Keratinocyte (primary cell): ENCODE measurements at regions not wholly inside any gene's neighbourhood (a gene's known extent, or its start where the extent isn't known, plus 50 kb on each side); places are given as distances from the start of the nearest gene placed in this dataset.

Source experiments
- DNase-seq: peaks from one replicate; pipeline ENCODE4 v3.0.0-alpha.2; 2011; ENCODE audit warnings: low read depth, missing footprints, low spot score
- FAIRE-seq: peaks from 2 replicates; lab custom pipeline; 2011; peaks lifted over from hg19 to GRCh38; lab: Jason Lieb, UNC
- H2AFZ ChIP-seq: 2 replicates; pipeline ENCODE4 v1.6.0; 2012; ENCODE audit warnings: low read length, control low read depth, inconsistent platforms; ENCODE audit not compliant: control insufficient read depth
- H3K27ac ChIP-seq: 2 replicates; pipeline ENCODE4 v1.5.1; 2011; ENCODE audit warnings: low read length; ENCODE audit not compliant: control insufficient read depth, insufficient read depth
- H3K27me3 ChIP-seq: 3 replicates; pipeline ENCODE4 v1.6.0; 2011; ENCODE audit warnings: low read length; ENCODE audit not compliant: control insufficient read depth, insufficient read depth; ENCODE audit errors: extremely low read depth
- H3K36me3 ChIP-seq, 2 experiments: 2 replicates in 1 of 2; 3 replicates in 1 of 2; pipeline ENCODE4 v1.5.1; 2011; ENCODE audit warnings: low read length in 2 of 2, mild to moderate bottlenecking in 1 of 2; ENCODE audit not compliant: control insufficient read depth in 2 of 2, insufficient read depth in 2 of 2; ENCODE audit errors: extremely low read depth in 1 of 2
- H3K4me1 ChIP-seq: 3 replicates; pipeline ENCODE4 v1.5.1; 2011; ENCODE audit warnings: low read length; ENCODE audit not compliant: control insufficient read depth, insufficient read depth; ENCODE audit errors: extremely low read depth
- H3K4me2 ChIP-seq: 3 replicates; pipeline ENCODE4 v1.6.0; 2011; ENCODE audit warnings: low read depth, low read length; ENCODE audit not compliant: control insufficient read depth, insufficient read depth; ENCODE audit errors: extremely low read depth
- H3K4me3 ChIP-seq, 3 experiments: fragments of 200-600 bp in 1 of 3; sonication (generic) in 1 of 3; 2 replicates in 2 of 3; 3 replicates in 1 of 3; pipeline ENCODE4 v1.5.1; 2011 to 2016; ENCODE audit warnings: low read length in 3 of 3, mild to moderate bottlenecking in 3 of 3, control low read depth in 2 of 3, inconsistent platforms in 1 of 3, low read depth in 1 of 3, mixed read lengths in 1 of 3, mixed run types in 1 of 3, moderate library complexity in 1 of 3; ENCODE audit not compliant: control insufficient read depth in 2 of 3, insufficient read depth in 2 of 3; ENCODE audit errors: extremely low read depth in 1 of 3
- H3K79me2 ChIP-seq: 2 replicates; pipeline ENCODE4 v1.6.0; 2012; ENCODE audit warnings: low read length; ENCODE audit not compliant: control insufficient read depth, insufficient read depth
- H3K9ac ChIP-seq: 3 replicates; pipeline ENCODE4 v1.6.0; 2011; ENCODE audit warnings: low read length; ENCODE audit not compliant: control insufficient read depth, insufficient read depth; ENCODE audit errors: extremely low read depth
- H3K9me1 ChIP-seq: 3 replicates; pipeline ENCODE4 v1.6.0; 2011; ENCODE audit warnings: low read length; ENCODE audit not compliant: control insufficient read depth, insufficient read depth; ENCODE audit errors: extremely low read depth
- H3K9me3 ChIP-seq: 2 replicates; pipeline ENCODE4 v1.5.1; 2012; ENCODE audit warnings: low read depth, low read length; ENCODE audit not compliant: control insufficient read depth
- H4K20me1 ChIP-seq: 3 replicates; pipeline ENCODE4 v1.6.0; 2011; ENCODE audit warnings: low read length; ENCODE audit not compliant: control insufficient read depth, insufficient read depth; ENCODE audit errors: extremely low read depth
- EZH2 ChIP-seq: IDR thresholded peaks from one replicate; pipeline ENCODE4 v1.6.1; 2012; ENCODE audit warnings: inconsistent platforms, mild to moderate bottlenecking, low read length, moderate library complexity
- dilution Hi-C: fragments of 300-500 bp; cut with MboI; formaldehyde crosslinking; loops from one replicate; pipeline ENCODE4 v1.7.0; 2020; ENCODE audit warnings: low sequenced_read_pairs; ENCODE audit not compliant: extremely low pct_ligation_motif_present
- TF ChIP-seq, protein P1 (sequence below), 3 experiments: IDR thresholded peaks in 1 of 3; conservative IDR thresholded peaks in 1 of 3; optimal IDR thresholded peaks in 1 of 3; 2 replicates in 2 of 3; 3 replicates in 1 of 3; pipeline versions ENCODE3 to v1.5.1; 2011; ENCODE audit warnings: low read length in 3 of 3, mild to moderate bottlenecking in 3 of 3, moderate library complexity in 2 of 3, control low read depth in 1 of 3, inconsistent platforms in 1 of 3; ENCODE audit not compliant: insufficient read depth in 2 of 3; ENCODE audit errors: extremely low read depth in 1 of 3

DNA sequence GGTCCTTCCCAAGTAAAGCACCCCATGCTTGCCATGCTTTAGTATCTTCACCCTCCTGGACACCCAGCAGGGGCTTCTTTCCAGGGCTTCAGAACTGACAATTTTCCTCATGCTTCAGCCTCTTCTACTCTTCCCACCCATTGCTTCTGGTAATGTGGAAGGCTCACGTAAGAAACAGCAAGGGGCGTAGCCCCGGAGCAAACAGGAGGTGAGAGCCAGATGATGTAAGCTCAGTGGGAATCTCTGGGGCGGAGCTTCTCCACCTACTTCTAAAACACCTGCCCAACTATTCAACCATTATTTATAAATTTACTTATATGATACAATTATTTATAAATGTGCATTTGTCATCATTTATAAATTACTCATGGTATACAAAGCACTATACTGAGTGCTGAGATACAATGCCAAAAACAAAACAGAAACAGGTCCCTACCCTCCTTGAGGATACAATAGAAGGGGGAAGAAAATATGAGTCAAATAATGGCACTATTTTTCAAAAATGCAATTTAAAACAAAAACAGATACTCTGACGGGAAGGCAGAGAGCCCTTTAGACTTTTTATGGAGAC lies 140.1 kb upstream of the CAMK1G start:
- FAIRE-seq = no peak
- Histone ChIP-seq H3K4me2 (no peak overlapping the region), H3K9me1 (no peaks in the 10 kb centered on the region), H3K4me1 (peaks cover 15% of the 10 kb centered on the region), H3K9ac (no peak overlapping the region), H2AFZ (no peak overlapping the region), H3K27ac (no peak overlapping the region), H3K4me3 (no peak overlapping the region), H4K20me1 (no peaks in the 10 kb centered on the region), H3K36me3 (no peaks in the 10 kb centered on the region), H3K27me3 (no peaks in the 10 kb centered on the region), H3K9me3 (no peaks in the 10 kb centered on the region), H3K79me2 (no peaks in the 10 kb centered on the region)
- dilution Hi-C loops = no loop called here
- DNase-seq = no peak
- TF ChIP-seq, protein P1, sequence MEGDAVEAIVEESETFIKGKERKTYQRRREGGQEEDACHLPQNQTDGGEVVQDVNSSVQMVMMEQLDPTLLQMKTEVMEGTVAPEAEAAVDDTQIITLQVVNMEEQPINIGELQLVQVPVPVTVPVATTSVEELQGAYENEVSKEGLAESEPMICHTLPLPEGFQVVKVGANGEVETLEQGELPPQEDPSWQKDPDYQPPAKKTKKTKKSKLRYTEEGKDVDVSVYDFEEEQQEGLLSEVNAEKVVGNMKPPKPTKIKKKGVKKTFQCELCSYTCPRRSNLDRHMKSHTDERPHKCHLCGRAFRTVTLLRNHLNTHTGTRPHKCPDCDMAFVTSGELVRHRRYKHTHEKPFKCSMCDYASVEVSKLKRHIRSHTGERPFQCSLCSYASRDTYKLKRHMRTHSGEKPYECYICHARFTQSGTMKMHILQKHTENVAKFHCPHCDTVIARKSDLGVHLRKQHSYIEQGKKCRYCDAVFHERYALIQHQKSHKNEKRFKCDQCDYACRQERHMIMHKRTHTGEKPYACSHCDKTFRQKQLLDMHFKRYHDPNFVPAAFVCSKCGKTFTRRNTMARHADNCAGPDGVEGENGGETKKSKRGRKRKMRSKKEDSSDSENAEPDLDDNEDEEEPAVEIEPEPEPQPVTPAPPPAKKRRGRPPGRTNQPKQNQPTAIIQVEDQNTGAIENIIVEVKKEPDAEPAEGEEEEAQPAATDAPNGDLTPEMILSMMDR (optimal IDR thresholded peaks at IDR 0.05 in 1 of 3, IDR thresholded peaks at IDR 0.05 in 1 of 3, conservative IDR thresholded peaks at IDR 0.05 in 1 of 3; ENCODE audit: extremely low read depth in 1 of 3, insufficient read depth in 2 of 3, low read length in 3 of 3) = no peak
- no peak for TF ChIP-seq EZH2

DNA sequence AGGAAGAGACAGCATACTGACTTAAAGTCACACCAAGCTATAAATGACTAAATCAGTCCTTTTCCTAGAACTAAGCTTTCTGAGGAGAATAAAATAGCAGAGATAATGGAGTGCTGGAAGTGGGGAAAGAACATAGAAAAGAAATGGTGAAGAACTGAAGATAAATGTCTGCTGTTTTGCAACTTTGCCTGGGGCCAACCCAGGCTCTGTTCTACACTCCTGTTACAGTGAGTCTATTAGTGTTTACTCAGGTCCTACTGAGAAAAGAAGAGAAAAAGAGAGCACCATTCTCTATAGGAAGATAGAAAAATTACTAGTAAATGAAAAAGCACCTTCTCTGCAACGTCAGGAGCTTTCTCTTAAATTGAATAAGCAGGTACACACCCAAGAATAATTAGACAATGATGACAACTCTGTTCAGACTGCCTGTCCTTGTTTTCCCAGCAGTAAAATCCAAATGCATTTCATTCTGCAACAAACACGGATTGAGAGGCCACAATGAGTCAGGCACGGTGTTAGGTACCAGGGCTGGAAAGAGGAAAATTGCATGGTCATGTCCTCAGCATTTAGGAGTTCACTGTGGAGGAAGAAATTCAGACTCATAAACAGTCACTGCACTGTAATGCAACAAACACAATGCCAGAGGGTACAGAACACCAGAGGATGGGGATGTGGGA lies 139.4 kb upstream of the CAMK1G start:
- H3K79me2 ChIP-seq = no peaks in the 10 kb centered on the region
- no peak overlapping the region for H2AFZ ChIP-seq
- no peak for DNase-seq
- TF ChIP-seq, protein P1 (optimal IDR thresholded peaks at IDR 0.05 in 1 of 3, IDR thresholded peaks at IDR 0.05 in 1 of 3, conservative IDR thresholded peaks at IDR 0.05 in 1 of 3; ENCODE audit: extremely low read depth in 1 of 3, insufficient read depth in 2 of 3, low read length in 3 of 3) = no peak
- TF ChIP-seq EZH2 = no peak
- peaks cover 15% of the 10 kb centered on the region for H3K4me1 ChIP-seq
- H3K36me3 ChIP-seq = no peaks in the 10 kb centered on the region
- no peaks in the 10 kb centered on the region for H3K9me1 ChIP-seq
- H3K27me3 ChIP-seq = no peaks in the 10 kb centered on the region
- no peak overlapping the region for H3K9ac ChIP-seq
- no peak overlapping the region for H3K4me3 ChIP-seq
- H4K20me1 ChIP-seq = no peaks in the 10 kb centered on the region
- dilution Hi-C loops = no loop called here
- no peak overlapping the region for H3K4me2 ChIP-seq
- no peaks in the 10 kb centered on the region for H3K9me3 ChIP-seq
- peak; percentile 87 for FAIRE-seq
- no peak overlapping the region for H3K27ac ChIP-seq
